ENCODE measurements at regions not wholly inside any gene's neighbourhood (a gene's known extent, or its start where the extent isn't known, plus 50 kb on each side); places are given as distances from the start of the nearest gene placed in this dataset.
"Not testable (repeated sequence)": the region's sequence is repeated elsewhere in the genome, so short reads cannot be mapped to it uniquely, and the experiment has no call there.

GRCh38 chr16:21422824-21423223, 144.7 kb upstream of the CRYM start:
- not testable (repeated sequence) for DNase-seq

- not testable (repeated sequence) for DNase-seq
These were observed 126.6 kb upstream of the CRYM start for GRCh38 chr16:21404699-21405098.

- not testable (repeated sequence) for DNase-seq
These were observed 119.8 kb upstream of the CRYM start for GRCh38 chr16:21397866-21398265.

- not testable (repeated sequence) for DNase-seq
These were observed 118.5 kb upstream of the CRYM start for GRCh38 chr16:21396545-21396944.

- DNase-seq, result not testable (repeated sequence)
These were observed 112.5 kb upstream of the CRYM start for GRCh38 chr16:21390634-21391033.

- DNase-seq, result not testable (repeated sequence)
These were observed 111.8 kb upstream of the CRYM start for GRCh38 chr16:21389860-21390259.

GRCh38 chr16:21387757-21388156, 109.7 kb upstream of the CRYM start:
- not testable (repeated sequence) for DNase-seq

GRCh38 chr16:21386201-21386915, 108.3 kb upstream of the CRYM start:
- not testable (repeated sequence) for DNase-seq

- not testable (repeated sequence) for DNase-seq
These were observed 105.6 kb upstream of the CRYM start for GRCh38 chr16:21383682-21384081.

GRCh38 chr16:21379645-21380044, 101.6 kb upstream of the CRYM start:
- not testable (repeated sequence) for DNase-seq

- not testable (repeated sequence) for DNase-seq
These were observed 98.3 kb upstream of the CRYM start for GRCh38 chr16:21376196-21376899.

GRCh38 chr16:21375334-21375733, 97.2 kb upstream of the CRYM start:
- not testable (repeated sequence) for DNase-seq

- not testable (repeated sequence) for DNase-seq
These were observed 95.4 kb upstream of the CRYM start for GRCh38 chr16:21373454-21373853.

GRCh38 chr16:21372862-21373261, 94.8 kb upstream of the CRYM start:
- not testable (repeated sequence) for DNase-seq

- DNase-seq, result peak; percentile 35
These were observed 94.2 kb upstream of the CRYM start for GRCh38 chr16:21372162-21372835.

- not testable (repeated sequence) for DNase-seq
These were observed 92.7 kb upstream of the CRYM start for GRCh38 chr16:21370791-21371190.

GRCh38 chr16:21368973-21369942, 91.2 kb upstream of the CRYM start:
- DNase-seq, result not testable (repeated sequence)

- not testable (repeated sequence) for DNase-seq
These were observed 89.8 kb upstream of the CRYM start for GRCh38 chr16:21367733-21368421.

- DNase-seq, result not testable (repeated sequence)
These were observed 88.9 kb upstream of the CRYM start for GRCh38 chr16:21366998-21367397.

- not testable (repeated sequence) for DNase-seq
These were observed 87.5 kb upstream of the CRYM start for GRCh38 chr16:21365541-21365940.

GRCh38 chr16:21363550-21364223, 85.6 kb upstream of the CRYM start:
- not testable (repeated sequence) for DNase-seq

All from NCI-H2081 treated with DMSO at 0.1 percent for 48 hours (cell line).